MM.1S (cell line): ENCODE measurements at regions not wholly inside any gene's neighbourhood (a gene's known extent, or its start where the extent isn't known, plus 50 kb on each side); places are given as distances from the start of the nearest gene placed in this dataset.

Experiments used
- EZH2 ChIP-seq: fragments of 300-600 bp; sonication (generic); optimal IDR thresholded peaks from 2 replicates; pipeline ENCODE3; 2017; ENCODE audit warnings: low read depth, mild to moderate bottlenecking, antibody characterized with exemption, low read length, mixed read lengths
- EZH2phosphoT487 ChIP-seq: fragments of 300-600 bp; sonication (generic); IDR thresholded peaks from 2 replicates; pipeline ENCODE4 v1.6.1; 2018; ENCODE audit warnings: antibody characterized with exemption, low read length
- TF ChIP-seq, protein P1 (sequence below): fragments of 300-600 bp; sonication (generic); IDR thresholded peaks from 2 replicates; pipeline ENCODE4 v1.5.1; 2016; ENCODE audit warnings: antibody characterized with exemption, low read length, mixed read lengths

DNA sequence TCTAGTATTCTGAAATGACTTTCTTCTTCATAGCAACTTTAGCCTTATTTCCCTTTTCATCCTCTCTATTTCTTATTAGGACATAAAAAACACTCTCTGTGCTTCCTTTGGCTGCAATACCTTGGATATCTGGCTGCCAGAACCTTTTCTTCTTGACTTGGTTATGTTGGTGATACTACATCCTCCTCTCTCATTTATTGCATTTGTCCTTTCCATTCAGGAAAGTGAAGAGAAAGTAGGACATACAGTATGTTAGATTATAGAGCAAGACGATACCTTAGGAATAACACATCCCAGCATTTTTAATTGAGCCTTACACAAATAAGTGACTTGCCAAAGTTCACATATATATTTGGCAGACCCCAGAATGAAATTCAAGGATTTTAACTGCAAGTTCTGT is 210.1 kb upstream of the PPP1R3A start:
- TF ChIP-seq, protein P1, sequence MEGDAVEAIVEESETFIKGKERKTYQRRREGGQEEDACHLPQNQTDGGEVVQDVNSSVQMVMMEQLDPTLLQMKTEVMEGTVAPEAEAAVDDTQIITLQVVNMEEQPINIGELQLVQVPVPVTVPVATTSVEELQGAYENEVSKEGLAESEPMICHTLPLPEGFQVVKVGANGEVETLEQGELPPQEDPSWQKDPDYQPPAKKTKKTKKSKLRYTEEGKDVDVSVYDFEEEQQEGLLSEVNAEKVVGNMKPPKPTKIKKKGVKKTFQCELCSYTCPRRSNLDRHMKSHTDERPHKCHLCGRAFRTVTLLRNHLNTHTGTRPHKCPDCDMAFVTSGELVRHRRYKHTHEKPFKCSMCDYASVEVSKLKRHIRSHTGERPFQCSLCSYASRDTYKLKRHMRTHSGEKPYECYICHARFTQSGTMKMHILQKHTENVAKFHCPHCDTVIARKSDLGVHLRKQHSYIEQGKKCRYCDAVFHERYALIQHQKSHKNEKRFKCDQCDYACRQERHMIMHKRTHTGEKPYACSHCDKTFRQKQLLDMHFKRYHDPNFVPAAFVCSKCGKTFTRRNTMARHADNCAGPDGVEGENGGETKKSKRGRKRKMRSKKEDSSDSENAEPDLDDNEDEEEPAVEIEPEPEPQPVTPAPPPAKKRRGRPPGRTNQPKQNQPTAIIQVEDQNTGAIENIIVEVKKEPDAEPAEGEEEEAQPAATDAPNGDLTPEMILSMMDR: no peak
- TF ChIP-seq EZH2 (no peak), EZH2phosphoT487 (no peak)
